ENCODE measurements at regions not wholly inside any gene's neighbourhood (a gene's known extent, or its start where the extent isn't known, plus 50 kb on each side); places are given as distances from the start of the nearest gene placed in this dataset.
"Not testable (repeated sequence)": the region's sequence is repeated elsewhere in the genome, so short reads cannot be mapped to it uniquely, and the experiment has no call there.

DNA sequence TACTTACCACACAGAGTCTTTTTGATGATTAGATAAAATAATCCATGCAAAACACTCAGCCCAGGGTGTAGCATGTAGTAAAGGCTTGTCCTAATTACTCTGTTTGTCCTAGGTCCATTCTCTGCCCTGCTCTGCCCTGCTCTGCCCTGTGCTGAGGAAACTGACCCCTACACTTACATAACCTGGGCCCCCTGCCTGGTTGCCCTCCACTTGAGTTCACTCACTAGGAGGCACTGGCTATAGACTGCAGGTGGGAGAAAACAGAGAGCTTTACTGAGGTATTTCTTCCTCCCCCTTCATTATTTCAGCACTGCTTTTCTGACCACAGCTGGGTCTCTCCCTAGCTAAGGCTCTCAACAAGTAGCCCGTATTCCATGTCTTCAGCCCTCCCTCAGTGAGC is 70.9 kb upstream of the TBX18 start:
- no peaks in the 10 kb centered on the region for H3K27me3 ChIP-seq (ENCODE audit: control insufficient read depth in 1 of 2, insufficient read depth in 2 of 2, low read length in 2 of 2)
- no peaks in the 10 kb centered on the region for H3K4me1 ChIP-seq (ENCODE audit: control insufficient read depth, insufficient read depth, low read length)
- H3K4me3 ChIP-seq (ENCODE audit: low read length in 2 of 2), result no peak overlapping the region
- no peak overlapping the region for H3K9ac ChIP-seq (ENCODE audit: low read length in 2 of 2)
- H3K36me3 ChIP-seq (ENCODE audit: control insufficient read depth in 2 of 2, insufficient read depth in 2 of 2, low read length in 2 of 2), result no peaks in the 10 kb centered on the region
- H3K27ac ChIP-seq (ENCODE audit: low read length), result no peak overlapping the region
- no peaks in the 10 kb centered on the region for H3K9me3 ChIP-seq (ENCODE audit: control insufficient read depth in 2 of 2, low read length in 2 of 2)

GRCh38 chr6:84831924-84832323 is 67.5 kb upstream of the TBX18 start:
- H3K4me1 ChIP-seq (ENCODE audit: control insufficient read depth, insufficient read depth, low read length); H3K4me3 ChIP-seq (ENCODE audit: low read length in 2 of 2); H3K36me3 ChIP-seq (ENCODE audit: control insufficient read depth in 2 of 2, insufficient read depth in 2 of 2, low read length in 2 of 2); H3K9ac ChIP-seq (ENCODE audit: low read length in 2 of 2); H3K27me3 ChIP-seq (ENCODE audit: control insufficient read depth in 1 of 2, insufficient read depth in 2 of 2, low read length in 2 of 2); H3K9me3 ChIP-seq (ENCODE audit: control insufficient read depth in 2 of 2, low read length in 2 of 2); H3K27ac ChIP-seq (ENCODE audit: low read length): not testable (repeated sequence)

- Histone ChIP-seq H3K9me3 (ENCODE audit: control insufficient read depth in 2 of 2, low read length in 2 of 2) (no peaks in the 10 kb centered on the region), H3K36me3 (ENCODE audit: control insufficient read depth in 2 of 2, insufficient read depth in 2 of 2, low read length in 2 of 2) (no peaks in the 10 kb centered on the region), H3K9ac (ENCODE audit: low read length in 2 of 2) (no peak overlapping the region), H3K4me1 (ENCODE audit: control insufficient read depth, insufficient read depth, low read length) (no peaks in the 10 kb centered on the region), H3K27ac (ENCODE audit: low read length) (no peak overlapping the region), H3K4me3 (ENCODE audit: low read length in 2 of 2) (no peak overlapping the region), H3K27me3 (ENCODE audit: control insufficient read depth in 1 of 2, insufficient read depth in 2 of 2, low read length in 2 of 2) (no peaks in the 10 kb centered on the region)
Observed at GRCh38 chr6:84825461-84825860, 61.1 kb upstream of the TBX18 start.

DNA sequence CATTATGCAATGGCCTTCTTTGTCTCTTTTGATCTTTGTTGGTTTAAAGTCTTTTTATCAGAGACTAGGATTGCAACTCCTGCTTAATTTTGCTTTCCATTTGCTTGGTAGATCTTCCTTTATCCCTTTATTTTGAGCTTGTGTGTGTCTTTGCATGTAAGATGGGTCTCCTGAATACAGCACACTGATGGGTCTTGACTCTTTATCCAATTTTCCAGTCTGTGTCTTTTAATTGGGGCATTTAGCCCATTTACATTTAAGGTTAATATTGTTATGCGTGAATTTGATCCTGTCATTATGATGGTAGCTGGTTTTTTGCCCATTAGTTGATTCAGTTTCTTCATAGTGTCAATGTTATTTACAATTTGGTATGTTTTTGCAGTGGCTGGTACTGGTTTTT is 56.9 kb upstream of the TBX18 start:
- H3K4me3 ChIP-seq (ENCODE audit: low read length in 2 of 2); H3K9me3 ChIP-seq (ENCODE audit: control insufficient read depth in 2 of 2, low read length in 2 of 2); H3K36me3 ChIP-seq (ENCODE audit: control insufficient read depth in 2 of 2, insufficient read depth in 2 of 2, low read length in 2 of 2); H3K9ac ChIP-seq (ENCODE audit: low read length in 2 of 2); H3K27me3 ChIP-seq (ENCODE audit: control insufficient read depth in 1 of 2, insufficient read depth in 2 of 2, low read length in 2 of 2); H3K27ac ChIP-seq (ENCODE audit: low read length); H3K4me1 ChIP-seq (ENCODE audit: control insufficient read depth, insufficient read depth, low read length): not testable (repeated sequence)

GRCh38 chr6:84816741-84817140 is 52.3 kb upstream of the TBX18 start:
- no peaks in the 10 kb centered on the region for H3K36me3 ChIP-seq (ENCODE audit: control insufficient read depth in 2 of 2, insufficient read depth in 2 of 2, low read length in 2 of 2)
- H3K4me1 ChIP-seq (ENCODE audit: control insufficient read depth, insufficient read depth, low read length), result no peaks in the 10 kb centered on the region
- H3K9me3 ChIP-seq (ENCODE audit: control insufficient read depth in 2 of 2, low read length in 2 of 2), result no peaks in the 10 kb centered on the region
- H3K9ac ChIP-seq (ENCODE audit: low read length in 2 of 2), result no peak overlapping the region
- H3K4me3 ChIP-seq (ENCODE audit: low read length in 2 of 2), result no peak overlapping the region
- no peak overlapping the region for H3K27ac ChIP-seq (ENCODE audit: low read length)
- H3K27me3 ChIP-seq (ENCODE audit: control insufficient read depth in 1 of 2, insufficient read depth in 2 of 2, low read length in 2 of 2), result no peaks in the 10 kb centered on the region

DNA sequence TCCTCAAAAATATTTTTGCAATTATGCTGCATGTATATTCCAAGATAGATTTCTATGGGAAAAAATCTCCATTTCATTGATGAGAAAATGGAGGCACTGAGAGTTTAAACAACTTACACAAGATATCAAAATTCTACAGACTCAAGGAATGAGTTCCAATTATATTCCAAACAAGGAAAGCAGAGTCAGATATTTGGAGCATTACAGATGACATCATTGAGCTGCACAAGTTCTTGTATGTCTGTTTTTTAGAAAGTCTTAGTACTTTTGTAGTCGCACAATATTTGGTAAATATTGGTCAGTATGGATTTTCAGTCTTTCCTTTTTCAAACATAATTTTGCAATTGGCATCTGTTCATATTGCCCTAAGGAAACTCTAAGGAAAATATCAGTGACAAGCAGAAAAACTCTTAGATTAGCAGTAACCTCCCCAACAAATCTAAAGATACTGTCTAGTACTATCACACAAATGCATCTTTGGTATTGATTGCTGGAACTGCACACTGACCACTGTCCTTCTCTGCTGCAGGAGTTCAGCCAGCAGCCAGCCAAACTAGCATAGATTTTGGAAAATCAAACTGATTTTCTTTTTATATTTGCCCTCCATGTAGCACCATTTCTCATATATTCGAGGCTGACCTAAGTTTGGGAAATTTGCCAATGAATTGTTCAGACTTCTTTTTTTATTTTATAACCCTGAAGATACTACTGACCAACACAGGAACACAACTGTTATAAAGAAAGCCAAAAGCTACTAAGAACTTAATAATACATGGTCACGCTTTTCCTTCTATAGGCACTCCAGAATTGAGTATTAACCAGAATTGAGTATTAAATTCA is 51.7 kb upstream of the TBX18 start:
- H3K9me3 ChIP-seq (ENCODE audit: control insufficient read depth in 2 of 2, low read length in 2 of 2), result no peaks in the 10 kb centered on the region
- no peak overlapping the region for H3K4me3 ChIP-seq (ENCODE audit: low read length in 2 of 2)
- H3K27ac ChIP-seq (ENCODE audit: low read length), result no peak overlapping the region
- H3K27me3 ChIP-seq (ENCODE audit: control insufficient read depth in 1 of 2, insufficient read depth in 2 of 2, low read length in 2 of 2), result no peaks in the 10 kb centered on the region
- H3K9ac ChIP-seq (ENCODE audit: low read length in 2 of 2), result no peak overlapping the region
- no peaks in the 10 kb centered on the region for H3K4me1 ChIP-seq (ENCODE audit: control insufficient read depth, insufficient read depth, low read length)
- no peaks in the 10 kb centered on the region for H3K36me3 ChIP-seq (ENCODE audit: control insufficient read depth in 2 of 2, insufficient read depth in 2 of 2, low read length in 2 of 2)

Measured in stomach smooth muscle (tissue), 2 donors.